NB4 (cell line): ENCODE measurements at regions not wholly inside any gene's neighbourhood (a gene's known extent, or its start where the extent isn't known, plus 50 kb on each side); places are given as distances from the start of the nearest gene placed in this dataset.

Experiments used
- POLR2A ChIP-seq: IDR thresholded peaks from 2 replicates; pipeline ENCODE4 v1.6.1; 2011; ENCODE audit warnings: mild to moderate bottlenecking; ENCODE audit not compliant: insufficient read length; ENCODE audit errors: extremely low read depth
- TF ChIP-seq, protein P1 (sequence below): IDR thresholded peaks from one replicate; pipeline ENCODE4 v1.5.1; 2012; ENCODE audit warnings: low read depth, low read length

DNA sequence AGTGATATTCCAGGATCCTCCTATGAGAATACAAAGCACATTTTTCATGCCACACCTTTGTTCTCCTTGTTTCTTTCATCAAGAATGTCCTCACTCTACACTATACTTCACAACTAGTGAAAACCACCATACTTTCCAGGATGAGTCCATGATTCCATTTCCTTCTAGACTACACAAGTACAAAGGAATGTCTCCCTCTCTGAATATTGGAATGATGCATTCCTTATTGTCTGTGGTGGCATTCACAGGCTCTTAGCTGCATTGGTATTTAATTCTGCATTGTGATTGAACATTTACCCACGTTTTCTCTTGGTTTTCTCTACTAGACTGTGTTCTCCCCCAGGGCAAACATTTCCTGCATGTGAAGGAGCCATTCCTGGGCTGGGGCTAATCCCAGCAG, 217.5 kb downstream of the RAP2B start:
- no peak for TF ChIP-seq POLR2A
- TF ChIP-seq, protein P1, sequence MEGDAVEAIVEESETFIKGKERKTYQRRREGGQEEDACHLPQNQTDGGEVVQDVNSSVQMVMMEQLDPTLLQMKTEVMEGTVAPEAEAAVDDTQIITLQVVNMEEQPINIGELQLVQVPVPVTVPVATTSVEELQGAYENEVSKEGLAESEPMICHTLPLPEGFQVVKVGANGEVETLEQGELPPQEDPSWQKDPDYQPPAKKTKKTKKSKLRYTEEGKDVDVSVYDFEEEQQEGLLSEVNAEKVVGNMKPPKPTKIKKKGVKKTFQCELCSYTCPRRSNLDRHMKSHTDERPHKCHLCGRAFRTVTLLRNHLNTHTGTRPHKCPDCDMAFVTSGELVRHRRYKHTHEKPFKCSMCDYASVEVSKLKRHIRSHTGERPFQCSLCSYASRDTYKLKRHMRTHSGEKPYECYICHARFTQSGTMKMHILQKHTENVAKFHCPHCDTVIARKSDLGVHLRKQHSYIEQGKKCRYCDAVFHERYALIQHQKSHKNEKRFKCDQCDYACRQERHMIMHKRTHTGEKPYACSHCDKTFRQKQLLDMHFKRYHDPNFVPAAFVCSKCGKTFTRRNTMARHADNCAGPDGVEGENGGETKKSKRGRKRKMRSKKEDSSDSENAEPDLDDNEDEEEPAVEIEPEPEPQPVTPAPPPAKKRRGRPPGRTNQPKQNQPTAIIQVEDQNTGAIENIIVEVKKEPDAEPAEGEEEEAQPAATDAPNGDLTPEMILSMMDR: no peak
